IgD-negative memory B cell (primary cell): ENCODE measurements at regions not wholly inside any gene's neighbourhood (a gene's known extent, or its start where the extent isn't known, plus 50 kb on each side); places are given as distances from the start of the nearest gene placed in this dataset.
"Not testable (repeated sequence)": the region's sequence is repeated elsewhere in the genome, so short reads cannot be mapped to it uniquely, and the experiment has no call there.

Source experiments
- H3K27ac Mint-ChIP-seq, 3 donors: one replicate each; pipeline ENCODE4 v1.8.0; 2020 to 2022; ENCODE audit warnings: mild to moderate bottlenecking in 3 of 3, mixed read lengths in 3 of 3, moderate library complexity in 1 of 3
- H3K27me3 Mint-ChIP-seq: one replicate; pipeline ENCODE4 v1.8.0; 2021; ENCODE audit warnings: mixed read lengths
- H3K36me3 Mint-ChIP-seq: one replicate; pipeline ENCODE4 v1.8.0; 2020; ENCODE audit warnings: mild to moderate bottlenecking, mixed read lengths
- H3K4me1 Mint-ChIP-seq, 3 donors: one replicate each; pipeline ENCODE4 v1.8.0; 2020 to 2022; ENCODE audit warnings: mixed read lengths in 3 of 3, mild to moderate bottlenecking in 1 of 3
- H3K4me3 Mint-ChIP-seq, 4 donors: one replicate each; pipeline ENCODE4 v1.8.0; 2020 to 2022; ENCODE audit warnings: mild to moderate bottlenecking in 4 of 4, mixed read lengths in 4 of 4, moderate library complexity in 3 of 4
- H3K9me3 Mint-ChIP-seq, 3 donors: one replicate each; pipeline ENCODE4 v1.8.0; 2020 to 2021; ENCODE audit warnings: mixed read lengths in 3 of 3, mild to moderate bottlenecking in 1 of 3

DNA sequence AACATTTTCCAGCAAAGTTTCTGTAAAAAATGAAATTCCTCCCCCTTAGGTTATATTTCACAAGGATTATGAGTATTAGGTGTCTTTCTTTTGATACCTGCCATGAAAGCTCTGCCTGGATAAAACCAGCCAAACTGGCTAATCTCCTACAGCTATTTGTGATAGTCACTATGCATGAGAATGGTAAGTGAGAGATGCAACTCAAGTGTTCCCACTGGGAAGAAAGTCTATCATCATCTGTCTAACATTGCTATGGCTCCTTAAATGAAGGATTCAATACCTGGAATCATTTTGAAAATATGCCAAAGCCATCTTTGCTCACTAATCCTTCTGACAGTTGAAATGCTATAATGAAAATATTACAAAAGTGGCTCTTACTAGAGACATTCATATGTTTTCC lies 339.9 kb upstream of the LRRTM4 start:
- Mint-ChIP-seq H3K4me1 (peaks cover 0 to 3% (median 0%) of the 10 kb centered on the region in 3 donors), H3K27me3 (no peaks in the 10 kb centered on the region), H3K9me3 (peaks cover 2 to 4% (median 2%) of the 10 kb centered on the region in 3 donors), H3K4me3 (no peak overlapping the region), H3K27ac (no peak overlapping the region), H3K36me3 (no peaks in the 10 kb centered on the region)

DNA sequence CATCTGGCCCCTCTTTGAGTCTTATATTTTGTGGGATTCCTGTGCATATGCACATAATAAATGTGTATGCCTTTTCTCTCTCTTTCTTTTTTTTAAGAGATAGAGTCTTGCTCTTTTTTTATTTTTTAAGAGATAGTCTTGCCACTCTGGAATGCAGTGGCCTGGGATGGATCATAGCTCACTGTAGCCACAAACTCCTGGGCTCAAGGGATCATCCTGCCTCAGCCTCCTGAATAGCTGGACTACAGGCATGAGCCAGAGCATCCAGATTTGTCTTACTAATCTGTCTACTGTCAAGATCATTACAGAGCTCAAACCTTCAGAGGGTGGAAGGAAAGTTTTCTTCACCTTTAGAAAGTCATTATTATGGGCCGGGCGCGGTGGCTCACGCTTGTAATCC lies 342.2 kb upstream of the LRRTM4 start:
- Mint-ChIP-seq H3K27me3 (no peaks in the 10 kb centered on the region), H3K4me3 (no peak overlapping the region), H3K4me1 (peaks cover 0 to 3% (median 0%) of the 10 kb centered on the region in 3 donors), H3K9me3 (peaks cover 0 to 2% (median 0%) of the 10 kb centered on the region in 3 donors), H3K36me3 (no peaks in the 10 kb centered on the region), H3K27ac (no peak overlapping the region)

DNA sequence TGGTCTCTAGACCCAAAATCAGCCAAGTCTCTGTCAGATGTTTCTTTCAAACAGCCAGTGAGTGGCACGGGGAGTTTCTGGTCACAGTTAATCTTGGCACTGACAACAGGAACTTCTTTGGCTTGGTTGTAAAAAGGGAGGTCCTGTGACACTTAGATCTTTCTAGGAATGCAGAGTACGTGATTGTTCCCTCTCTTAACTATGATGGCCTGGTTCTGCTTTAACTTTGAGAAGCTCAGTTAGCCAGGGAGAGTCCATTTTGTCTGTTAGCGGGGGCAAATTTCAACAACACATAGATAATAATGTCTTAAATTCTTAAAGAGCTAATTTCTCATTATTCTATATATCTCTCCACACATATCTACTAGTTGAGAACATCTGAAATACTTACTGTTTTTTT lies 344.5 kb upstream of the LRRTM4 start:
- Mint-ChIP-seq H3K27me3 (no peaks in the 10 kb centered on the region), H3K4me1 (peaks cover 0 to 3% (median 0%) of the 10 kb centered on the region in 3 donors), H3K36me3 (no peaks in the 10 kb centered on the region), H3K4me3 (no peak overlapping the region), H3K9me3 (peaks cover 0 to 2% (median 1%) of the 10 kb centered on the region in 3 donors), H3K27ac (no peak overlapping the region)

DNA sequence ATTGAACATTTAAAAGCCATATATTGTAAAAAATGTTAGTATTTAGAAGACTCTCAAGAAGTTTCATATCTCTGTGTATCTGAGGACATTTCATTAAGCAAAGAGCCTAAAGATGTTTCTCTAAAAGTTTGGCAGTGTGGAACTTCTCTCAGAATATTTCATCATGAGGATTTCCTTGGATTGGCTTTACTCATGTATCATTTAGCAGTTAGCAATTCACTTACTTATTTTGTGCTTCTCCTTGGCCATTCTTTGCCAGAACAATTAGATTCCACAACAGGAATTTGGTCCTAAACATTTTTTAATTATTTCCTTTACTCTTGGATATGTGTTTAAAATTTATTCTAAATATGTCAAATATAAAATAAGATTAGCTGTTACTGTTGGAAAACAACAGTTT lies 345.0 kb upstream of the LRRTM4 start:
- Mint-ChIP-seq H3K27ac (no peak overlapping the region), H3K4me3 (no peak overlapping the region), H3K4me1 (peaks cover 0 to 3% (median 0%) of the 10 kb centered on the region in 3 donors), H3K27me3 (no peaks in the 10 kb centered on the region), H3K36me3 (no peaks in the 10 kb centered on the region), H3K9me3 (peaks cover 0 to 2% (median 1%) of the 10 kb centered on the region in 3 donors)

DNA sequence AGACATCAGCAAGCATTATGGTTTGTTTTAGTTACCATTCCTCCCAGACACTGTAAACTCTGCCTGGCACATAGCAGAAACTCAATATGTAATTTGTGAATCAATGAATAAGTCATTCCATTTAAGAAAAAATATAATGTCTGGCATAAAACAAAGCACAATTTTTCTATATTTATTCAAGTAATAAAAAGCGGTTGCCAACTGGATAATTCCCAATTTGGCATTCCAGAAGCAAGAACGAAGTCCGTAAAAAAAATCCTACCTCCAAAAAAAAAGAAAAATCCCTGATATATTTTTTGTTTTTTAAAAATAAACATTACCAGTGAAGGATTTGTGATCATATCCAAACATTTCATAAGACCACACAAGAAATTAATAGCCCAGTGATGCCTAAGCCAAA lies 351.3 kb upstream of the LRRTM4 start:
- Mint-ChIP-seq H3K27ac (no peak overlapping the region), H3K4me1 (no peaks in the 10 kb centered on the region), H3K36me3 (no peaks in the 10 kb centered on the region), H3K4me3 (no peak overlapping the region), H3K27me3 (no peaks in the 10 kb centered on the region), H3K9me3 (peaks cover 0 to 6% (median 3%) of the 10 kb centered on the region in 3 donors)

DNA sequence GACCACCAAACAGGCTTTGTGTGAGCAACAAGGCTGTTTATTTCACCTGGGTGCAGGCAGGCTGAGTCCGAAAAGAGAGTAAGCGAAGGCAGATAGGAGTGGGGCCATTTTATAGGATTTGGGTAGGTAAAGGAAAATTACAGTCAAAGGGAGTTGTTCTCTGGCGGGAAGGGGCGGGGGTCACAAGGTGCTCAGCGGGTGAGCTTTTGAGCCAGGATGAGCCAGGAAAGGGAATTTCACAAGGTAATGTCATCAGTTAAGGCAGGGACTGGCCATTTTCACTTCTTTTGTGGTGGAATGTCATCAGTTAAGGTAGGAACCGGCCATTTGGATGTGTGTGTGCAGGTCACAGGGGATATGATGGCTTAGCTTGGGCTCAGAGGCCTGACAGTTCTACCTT lies 378.0 kb upstream of the LRRTM4 start:
- H3K4me1 Mint-ChIP-seq = not testable (repeated sequence)

DNA sequence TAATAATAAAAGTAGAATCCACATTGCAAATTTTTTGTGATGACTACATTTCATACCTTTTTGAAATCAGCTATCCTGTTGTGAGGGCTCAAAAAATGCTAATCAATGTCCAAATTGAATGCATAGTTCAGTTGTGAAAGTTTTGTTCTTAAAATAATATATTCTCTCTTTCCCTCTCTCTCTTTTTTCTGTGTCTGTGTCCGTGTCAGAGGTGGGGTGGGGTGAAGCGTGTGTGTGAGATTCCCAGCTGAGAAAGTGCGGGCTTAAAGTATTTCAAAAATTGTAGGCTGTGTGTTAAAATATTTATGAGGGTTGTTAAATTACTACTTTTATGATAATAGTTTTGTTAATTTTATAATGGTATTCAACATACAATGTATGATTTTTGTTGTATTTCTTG lies 388.0 kb upstream of the LRRTM4 start:
- no peak overlapping the region for H3K27ac Mint-ChIP-seq

More for the DNA sequence above, 378.0 kb upstream of the LRRTM4 start:
- H3K36me3 Mint-ChIP-seq, H3K27ac Mint-ChIP-seq, H3K4me3 Mint-ChIP-seq, H3K27me3 Mint-ChIP-seq, H3K9me3 Mint-ChIP-seq: not testable (repeated sequence)

DNA sequence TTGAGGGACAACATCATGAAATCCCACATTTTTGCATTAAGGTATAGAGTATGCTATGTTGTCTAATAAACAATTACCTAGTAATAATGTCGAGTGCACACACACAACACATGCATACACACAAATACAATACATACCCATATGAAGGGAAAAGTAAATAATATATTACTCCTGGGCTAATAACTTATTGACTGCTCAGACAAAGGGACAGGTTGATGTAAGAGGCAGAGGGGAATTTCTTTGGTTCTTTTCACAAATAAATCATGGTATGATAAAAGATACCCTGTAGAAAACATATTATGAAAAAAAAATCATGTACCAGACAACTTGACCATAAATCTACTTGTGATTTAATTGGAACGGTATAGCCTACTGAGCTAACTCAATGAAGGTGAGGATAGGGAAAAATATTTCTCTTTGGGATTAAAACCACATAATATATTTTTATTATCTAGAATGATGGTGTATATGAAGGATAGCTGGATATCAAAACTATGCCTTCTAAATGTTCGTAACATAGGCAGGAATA lies 398.7 kb upstream of the LRRTM4 start:
- Mint-ChIP-seq H3K4me3 (no peak overlapping the region), H3K27me3 (no peaks in the 10 kb centered on the region), H3K36me3 (no peaks in the 10 kb centered on the region), H3K4me1 (no peaks in the 10 kb centered on the region), H3K9me3 (peaks cover 0 to 7% (median 1%) of the 10 kb centered on the region in 3 donors), H3K27ac (no peak overlapping the region)

More for the DNA sequence above, 388.0 kb upstream of the LRRTM4 start:
- Mint-ChIP-seq H3K9me3 (peaks cover 2 to 7% (median 3%) of the 10 kb centered on the region in 3 donors), H3K36me3 (no peaks in the 10 kb centered on the region), H3K27me3 (no peaks in the 10 kb centered on the region), H3K4me3 (no peak overlapping the region), H3K4me1 (no peaks in the 10 kb centered on the region)

DNA sequence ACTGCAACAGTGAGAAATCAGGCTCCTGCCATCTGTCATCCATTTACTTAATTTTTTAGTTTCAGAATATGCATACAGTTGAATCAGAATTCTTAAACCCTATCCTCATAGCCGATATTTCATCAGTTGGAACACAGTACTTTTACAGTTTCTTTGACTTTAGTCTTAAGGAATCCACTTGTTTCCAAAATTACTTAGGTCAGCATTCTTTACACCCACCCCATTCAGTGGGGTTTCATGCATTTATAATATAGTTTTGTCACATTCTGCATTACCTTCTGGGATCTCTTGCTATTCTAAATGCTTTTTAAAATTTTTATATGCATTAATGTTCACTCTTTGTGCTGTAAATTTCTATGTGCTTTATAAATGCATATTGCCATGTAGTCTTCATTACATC lies 400.4 kb upstream of the LRRTM4 start:
- Mint-ChIP-seq H3K4me3 (no peak overlapping the region), H3K36me3 (no peaks in the 10 kb centered on the region), H3K4me1 (no peaks in the 10 kb centered on the region), H3K27me3 (no peaks in the 10 kb centered on the region), H3K9me3 (peaks cover 0 to 10% (median 1%) of the 10 kb centered on the region in 3 donors), H3K27ac (no peak overlapping the region)

DNA sequence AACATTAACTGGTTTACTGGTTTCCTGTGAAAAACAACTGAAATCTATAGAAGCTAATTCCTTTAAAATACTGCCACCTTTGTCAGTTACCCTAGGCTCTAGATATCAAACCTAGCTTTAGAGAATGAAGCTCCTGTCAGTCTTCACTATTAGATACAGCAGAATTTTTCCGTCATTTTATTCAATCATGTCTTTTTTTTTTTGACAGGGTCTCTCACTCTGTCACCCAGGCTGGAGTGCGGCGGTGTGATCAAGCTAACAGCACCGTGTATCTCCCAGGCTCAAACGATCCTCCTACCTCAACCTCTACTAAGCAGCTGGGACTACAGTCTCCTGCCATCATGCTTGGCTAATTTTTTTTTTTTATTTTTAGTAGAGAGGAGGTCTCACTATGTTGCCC lies 415.2 kb upstream of the LRRTM4 start:
- H3K27ac Mint-ChIP-seq = no peak overlapping the region
- H3K36me3 Mint-ChIP-seq = no peaks in the 10 kb centered on the region
- H3K27me3 Mint-ChIP-seq = no peaks in the 10 kb centered on the region
- H3K4me3 Mint-ChIP-seq = no peak overlapping the region
- H3K9me3 Mint-ChIP-seq = peaks cover 0 to 5% (median 2%) of the 10 kb centered on the region in 3 donors
- H3K4me1 Mint-ChIP-seq = no peaks in the 10 kb centered on the region

DNA sequence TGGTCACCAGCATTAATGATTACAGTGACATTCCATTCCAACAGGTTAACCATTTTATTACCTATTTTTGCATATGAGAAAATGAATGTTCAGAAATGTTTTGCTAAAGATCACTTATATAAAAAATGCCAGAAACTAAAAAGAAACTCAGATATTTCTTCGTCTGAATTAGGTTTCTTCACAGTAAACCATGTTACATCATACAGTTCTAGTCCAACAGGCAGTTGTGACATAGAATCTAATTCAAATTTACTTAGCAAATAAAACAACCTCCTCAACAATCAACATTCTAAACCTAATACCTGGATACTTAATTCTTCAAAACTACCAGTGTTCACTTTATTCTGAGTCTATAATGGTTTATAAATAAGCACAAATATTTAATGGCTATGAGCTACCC lies 416.3 kb upstream of the LRRTM4 start:
- Mint-ChIP-seq H3K9me3 (peaks cover 0 to 2% (median 0%) of the 10 kb centered on the region in 3 donors), H3K4me1 (no peaks in the 10 kb centered on the region), H3K36me3 (no peaks in the 10 kb centered on the region), H3K27ac (no peak overlapping the region), H3K4me3 (no peak overlapping the region), H3K27me3 (no peaks in the 10 kb centered on the region)

DNA sequence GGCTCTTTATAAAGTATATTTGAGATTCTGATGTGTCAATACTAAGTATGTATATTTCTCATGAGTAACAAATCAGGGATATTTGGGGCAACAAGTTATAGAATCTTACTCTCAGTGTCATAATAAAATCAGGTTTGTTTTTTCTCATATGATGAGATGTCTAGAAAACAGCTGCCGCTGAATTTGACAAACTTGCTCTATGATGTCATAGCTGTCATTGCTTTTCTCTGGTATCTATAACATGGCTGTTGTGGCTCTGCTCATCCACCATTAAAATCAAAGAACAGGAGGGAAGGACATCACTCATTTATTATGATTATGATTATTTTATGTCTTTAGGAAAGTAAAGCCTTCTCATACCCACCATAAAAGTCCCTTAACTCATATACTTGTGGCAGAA lies 417.2 kb upstream of the LRRTM4 start:
- H3K4me3 Mint-ChIP-seq = no peak overlapping the region
- no peaks in the 10 kb centered on the region for H3K4me1 Mint-ChIP-seq
- no peak overlapping the region for H3K27ac Mint-ChIP-seq
- peaks cover 0 to 6% (median 2%) of the 10 kb centered on the region in 3 donors for H3K9me3 Mint-ChIP-seq
- no peaks in the 10 kb centered on the region for H3K27me3 Mint-ChIP-seq
- peaks cover 2% of the 10 kb centered on the region for H3K36me3 Mint-ChIP-seq

DNA sequence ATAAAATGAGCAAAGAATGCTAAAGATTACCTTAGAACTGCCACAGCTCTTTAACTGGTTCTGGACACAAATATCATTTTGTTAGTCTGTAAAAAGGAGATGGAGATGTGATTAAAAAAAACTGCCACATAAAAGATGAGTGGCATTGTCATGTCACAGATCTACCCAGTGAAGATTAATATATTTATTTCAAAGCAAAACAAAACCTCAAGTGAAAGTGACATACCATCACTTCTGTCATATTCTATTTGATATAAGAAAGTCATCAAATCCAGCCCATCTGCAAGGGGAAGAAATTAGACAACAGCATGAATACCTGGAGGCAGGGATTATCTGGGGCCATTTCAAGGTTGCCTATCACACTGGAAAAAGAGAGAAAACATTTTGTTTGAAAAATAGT lies 417.6 kb upstream of the LRRTM4 start:
- H3K36me3 Mint-ChIP-seq = peaks cover 2% of the 10 kb centered on the region
- H3K4me1 Mint-ChIP-seq = no peaks in the 10 kb centered on the region
- H3K27me3 Mint-ChIP-seq = no peaks in the 10 kb centered on the region
- no peak overlapping the region for H3K4me3 Mint-ChIP-seq
- H3K27ac Mint-ChIP-seq = no peak overlapping the region
- peaks cover under 1 to 6% (median 2%) of the 10 kb centered on the region in 3 donors for H3K9me3 Mint-ChIP-seq

DNA sequence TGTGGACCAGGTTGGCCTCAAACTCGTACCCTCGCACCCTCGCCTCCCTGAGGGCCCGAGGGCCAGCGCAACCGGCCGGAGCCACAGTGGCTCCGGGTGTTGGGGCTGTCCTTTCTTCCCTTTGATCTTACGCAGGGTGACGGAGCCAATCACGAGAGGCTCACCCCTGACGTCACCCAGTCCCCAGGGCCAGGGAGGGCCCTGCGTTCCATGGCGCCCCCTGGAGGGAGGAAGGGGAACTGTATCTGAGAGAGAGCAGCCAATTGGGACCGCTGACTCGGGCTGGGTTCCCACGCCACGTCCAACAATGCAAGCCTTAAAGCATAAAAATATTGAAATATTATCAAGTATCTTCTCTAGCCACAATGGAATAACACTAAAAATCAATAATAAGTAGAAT lies 432.8 kb upstream of the LRRTM4 start:
- Mint-ChIP-seq H3K27me3 (no peaks in the 10 kb centered on the region), H3K4me1 (no peaks in the 10 kb centered on the region), H3K36me3 (no peaks in the 10 kb centered on the region), H3K9me3 (peaks cover 3 to 22% (median 6%) of the 10 kb centered on the region in 3 donors), H3K4me3 (no peak overlapping the region), H3K27ac (no peak overlapping the region)

DNA sequence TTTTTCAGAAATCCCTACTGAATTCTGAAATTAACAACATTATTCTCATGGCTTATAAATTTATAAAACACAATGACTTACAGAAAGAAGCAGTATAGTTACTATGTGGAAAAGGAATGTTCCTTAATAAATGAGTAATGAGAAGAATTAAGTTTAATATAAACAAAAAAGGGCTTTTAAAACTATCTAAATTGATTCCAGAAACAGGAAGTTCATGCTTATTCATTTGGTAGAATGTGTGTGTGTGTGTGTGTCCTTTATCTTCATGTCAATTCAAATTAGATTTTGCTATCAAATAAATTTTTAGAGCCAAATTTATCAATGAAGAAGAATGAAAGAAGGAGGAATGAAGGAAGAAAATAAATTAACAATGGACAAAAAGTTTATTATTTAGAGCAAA lies 440.8 kb upstream of the LRRTM4 start:
- Mint-ChIP-seq H3K4me1 (no peaks in the 10 kb centered on the region), H3K4me3 (no peak overlapping the region), H3K27me3 (no peaks in the 10 kb centered on the region), H3K36me3 (no peaks in the 10 kb centered on the region), H3K9me3 (peaks cover 3 to 22% (median 12%) of the 10 kb centered on the region in 3 donors), H3K27ac (no peak overlapping the region)

DNA sequence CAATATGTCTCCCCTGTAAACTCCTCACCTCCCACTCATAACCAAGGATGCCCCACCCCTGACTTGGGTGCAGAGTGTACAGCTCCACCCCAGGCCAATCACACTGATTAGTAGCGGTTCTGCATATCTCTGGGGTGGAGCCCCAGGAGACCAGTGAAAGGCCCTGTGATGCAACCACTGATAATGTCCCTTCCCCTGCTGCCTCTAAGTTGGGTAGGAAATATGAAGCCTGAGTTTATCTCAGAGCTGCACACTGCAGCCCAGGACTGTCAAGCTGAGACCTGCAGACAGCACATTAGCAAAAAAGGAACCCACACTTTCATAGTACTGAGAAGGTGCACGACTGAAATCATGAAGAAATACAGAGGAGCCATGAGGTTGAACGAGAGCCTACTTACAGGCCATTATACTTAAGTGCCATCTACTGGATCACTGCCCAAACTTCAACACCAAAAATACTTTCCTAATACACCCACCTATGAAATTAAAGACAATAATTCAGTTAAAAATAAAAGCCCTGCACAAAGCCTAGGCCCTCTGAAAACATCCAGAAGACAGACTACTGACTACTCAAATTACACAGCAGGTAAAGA lies 455.4 kb upstream of the LRRTM4 start:
- H3K36me3 Mint-ChIP-seq = no peaks in the 10 kb centered on the region

More for the DNA sequence above, 455.4 kb upstream of the LRRTM4 start:
- Mint-ChIP-seq H3K9me3 (peaks cover 3 to 23% (median 9%) of the 10 kb centered on the region in 3 donors), H3K4me1 (no peaks in the 10 kb centered on the region), H3K27me3 (no peaks in the 10 kb centered on the region), H3K27ac (no peak overlapping the region), H3K4me3 (no peak overlapping the region)
